Caco-2 (cell line): ENCODE measurements at regions not wholly inside any gene's neighbourhood (a gene's known extent, or its start where the extent isn't known, plus 50 kb on each side); places are given as distances from the start of the nearest gene placed in this dataset.

Experiments
- BruUV-seq: library from RNA; stranded (reverse); fragments of 400-500 nt; replicated peaks from 2 replicates; lab custom pipeline; 2021; lab: Mats Ljungman, UMichigan
- CTCF ChIA-PET: fragments of 300-600 bp; sonication (Branson Sonifier 250); formaldehyde crosslinking; loops from one replicate; lab custom pipeline; 2022; ENCODE audit warnings: antibody characterized with exemption; lab: Charles Lee
- POLR2A ChIA-PET: fragments of 300-600 bp; sonication (Branson Sonifier 250); formaldehyde crosslinking; loops from one replicate; lab custom pipeline; 2022; ENCODE audit warnings: antibody characterized with exemption; lab: Charles Lee
- DNase-seq, 2 experiments: peaks; one replicate each; pipeline versions ENCODE4 v3.0.0 to v3.0.0-alpha.2; 2020 to 2022
- H3K27me3 ChIP-seq: replicated peaks from 2 replicates; pipeline ENCODE4 v1.6.0; 2011; ENCODE audit warnings: low read length; ENCODE audit not compliant: control insufficient read depth, insufficient read depth
- H3K36me3 ChIP-seq: 2 replicates; pipeline ENCODE4 v1.5.1; 2011; ENCODE audit warnings: low read length; ENCODE audit not compliant: control insufficient read depth, insufficient read depth
- H3K4me1 ChIP-seq: fragments of 250-450 bp; sonication (Bioruptor Pico); 2 replicates; pipeline ENCODE4 v1.5.1; 2020; ENCODE audit warnings: mild to moderate bottlenecking
- H3K4me3 ChIP-seq: 2 replicates; pipeline ENCODE4 v1.5.1; 2011; ENCODE audit warnings: low read depth, mild to moderate bottlenecking, control low read depth, low read length
- H3K9me3 ChIP-seq: fragments of 250-450 bp; sonication (Bioruptor Pico); 2 replicates; pipeline ENCODE4 v1.5.1; 2020; ENCODE audit warnings: mild to moderate bottlenecking, moderate library complexity
- H3K27ac Mint-ChIP-seq: one replicate; pipeline ENCODE4 v1.8.0; 2022; ENCODE audit warnings: mixed read lengths; ENCODE audit not compliant: unreplicated experiment
- H3K27me3 Mint-ChIP-seq: one replicate; pipeline ENCODE4 v1.8.0; 2022; ENCODE audit warnings: mixed read lengths; ENCODE audit not compliant: insufficient read depth, unreplicated experiment
- H3K36me3 Mint-ChIP-seq: one replicate; pipeline ENCODE4 v1.8.0; 2022; ENCODE audit warnings: mild to moderate bottlenecking, mixed read lengths; ENCODE audit not compliant: insufficient read depth, unreplicated experiment
- H3K4me1 Mint-ChIP-seq: one replicate; pipeline ENCODE4 v1.8.0; 2022; ENCODE audit warnings: low read depth, mixed read lengths; ENCODE audit not compliant: unreplicated experiment
- H3K4me3 Mint-ChIP-seq: one replicate; pipeline ENCODE4 v1.8.0; 2022; ENCODE audit warnings: mild to moderate bottlenecking, moderate library complexity, mixed read lengths; ENCODE audit not compliant: unreplicated experiment
- H3K9me3 Mint-ChIP-seq: one replicate; pipeline ENCODE4 v1.8.0; 2022; ENCODE audit warnings: mixed read lengths; ENCODE audit not compliant: unreplicated experiment
- intact Hi-C: fragments of 100-400 bp; cut with micrococcal nuclease; formaldehyde crosslinking; loops from one replicate; pipeline ENCODE4 v1.10.0; 2022; ENCODE audit not compliant: unreplicated experiment
- TF ChIP-seq, protein P1 (sequence below), 2 experiments: fragments of 200-600 bp in 1 of 2; IDR thresholded peaks; 1 replicate in 1 of 2; 2 replicates in 1 of 2; pipeline versions ENCODE4 v1.5.1 to v1.8.0; 2011 to 2022; ENCODE audit warnings: antibody characterized with exemption in 1 of 2, control low read depth in 1 of 2, inconsistent platforms in 1 of 2, low read depth in 1 of 2, low read length in 1 of 2, mild to moderate bottlenecking in 1 of 2, moderate library complexity in 1 of 2; ENCODE audit not compliant: insufficient read depth in 1 of 2, severe bottlenecking in 1 of 2, unreplicated experiment in 1 of 2

DNA sequence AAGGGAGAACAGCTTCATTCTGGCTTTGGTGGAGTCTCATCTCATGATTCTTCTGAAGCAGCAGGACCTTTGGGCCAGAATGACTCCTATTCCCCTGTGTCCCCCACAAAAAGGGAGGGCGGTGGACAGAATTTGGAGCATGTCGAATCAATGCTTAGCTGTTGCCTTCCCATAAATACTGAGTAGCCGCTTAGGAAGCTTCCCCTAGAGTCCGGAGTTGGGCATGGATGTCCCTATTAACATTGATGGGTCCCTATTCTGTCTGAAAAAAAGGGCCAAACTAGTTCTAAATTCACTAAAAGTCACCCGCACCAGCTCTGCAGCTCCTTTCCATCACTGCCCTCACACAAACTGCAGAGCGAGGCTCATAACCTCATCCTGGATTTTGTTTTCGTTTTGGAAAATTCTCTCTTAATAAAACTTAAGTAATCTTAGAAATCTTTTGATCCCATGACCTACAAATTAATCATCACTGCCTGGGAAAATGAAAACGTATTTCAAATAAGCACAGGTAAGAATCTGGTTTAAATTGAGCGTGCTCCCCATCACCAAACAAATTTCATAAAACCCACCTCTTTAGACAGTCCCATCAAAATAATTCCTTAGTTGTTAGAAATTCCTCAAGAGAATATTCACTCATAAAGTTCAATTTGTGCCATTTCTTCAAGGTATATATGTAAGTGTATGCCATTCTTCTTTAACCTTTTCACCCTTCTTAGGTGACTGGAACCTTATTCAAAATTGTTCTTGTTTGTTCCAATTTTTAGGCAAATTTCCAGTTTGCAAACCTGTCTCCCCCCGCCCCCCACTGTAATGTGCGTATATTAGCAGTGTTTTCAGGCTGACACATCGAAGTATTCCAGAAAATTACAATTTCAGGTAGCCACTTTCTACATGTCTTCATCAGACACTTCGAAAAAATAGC, 53.3 kb upstream of the NKAP start:
- CTCF ChIA-PET: no interaction called here
- H3K9me3 ChIP-seq: no peaks in the 10 kb centered on the region
- TF ChIP-seq, protein P1, sequence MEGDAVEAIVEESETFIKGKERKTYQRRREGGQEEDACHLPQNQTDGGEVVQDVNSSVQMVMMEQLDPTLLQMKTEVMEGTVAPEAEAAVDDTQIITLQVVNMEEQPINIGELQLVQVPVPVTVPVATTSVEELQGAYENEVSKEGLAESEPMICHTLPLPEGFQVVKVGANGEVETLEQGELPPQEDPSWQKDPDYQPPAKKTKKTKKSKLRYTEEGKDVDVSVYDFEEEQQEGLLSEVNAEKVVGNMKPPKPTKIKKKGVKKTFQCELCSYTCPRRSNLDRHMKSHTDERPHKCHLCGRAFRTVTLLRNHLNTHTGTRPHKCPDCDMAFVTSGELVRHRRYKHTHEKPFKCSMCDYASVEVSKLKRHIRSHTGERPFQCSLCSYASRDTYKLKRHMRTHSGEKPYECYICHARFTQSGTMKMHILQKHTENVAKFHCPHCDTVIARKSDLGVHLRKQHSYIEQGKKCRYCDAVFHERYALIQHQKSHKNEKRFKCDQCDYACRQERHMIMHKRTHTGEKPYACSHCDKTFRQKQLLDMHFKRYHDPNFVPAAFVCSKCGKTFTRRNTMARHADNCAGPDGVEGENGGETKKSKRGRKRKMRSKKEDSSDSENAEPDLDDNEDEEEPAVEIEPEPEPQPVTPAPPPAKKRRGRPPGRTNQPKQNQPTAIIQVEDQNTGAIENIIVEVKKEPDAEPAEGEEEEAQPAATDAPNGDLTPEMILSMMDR (IDR thresholded peaks at IDR 0.05; ENCODE audit: insufficient read depth in 1 of 2, low read depth in 1 of 2, low read length in 1 of 2, severe bottlenecking in 1 of 2, unreplicated experiment in 1 of 2): no peak
- BruUV-seq: no TSS peak
- no peak overlapping the region for H3K4me3 ChIP-seq
- intact Hi-C loops: no loop called here
- H3K9me3 Mint-ChIP-seq: no peaks in the 10 kb centered on the region
- no peaks in the 10 kb centered on the region for H3K4me1 ChIP-seq
- no peaks in the 10 kb centered on the region for H3K27me3 Mint-ChIP-seq
- no peak overlapping the region for H3K4me3 Mint-ChIP-seq
- H3K27ac Mint-ChIP-seq: no peak overlapping the region
- POLR2A ChIA-PET: no interaction called here
- DNase-seq: no peak
- no peaks in the 10 kb centered on the region for H3K4me1 Mint-ChIP-seq
- H3K27me3 ChIP-seq: no peaks in the 10 kb centered on the region
- H3K36me3 ChIP-seq: no peaks in the 10 kb centered on the region
- H3K36me3 Mint-ChIP-seq: no peaks in the 10 kb centered on the region

DNA sequence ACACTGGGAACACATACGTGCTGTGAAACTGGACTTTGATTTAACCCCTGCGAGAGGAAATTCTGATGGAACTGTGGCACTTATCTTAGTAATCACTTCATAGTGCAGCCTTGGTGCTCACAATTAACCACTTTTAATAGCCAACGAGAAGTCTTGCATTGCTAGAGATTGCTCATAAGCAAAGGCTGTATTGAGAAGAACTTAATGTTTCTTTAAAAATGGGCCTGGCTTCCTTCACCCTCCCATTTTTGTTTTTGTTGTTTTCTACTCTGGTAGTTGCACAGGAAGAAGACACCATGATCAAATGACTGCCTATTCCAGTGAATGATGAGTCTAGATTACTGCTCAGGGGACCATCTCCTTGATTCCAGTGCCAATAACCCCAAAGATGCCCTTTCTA, 52.5 kb upstream of the NKAP start:
- no peak overlapping the region for H3K27ac Mint-ChIP-seq
- no TSS peak for BruUV-seq
- Histone ChIP-seq H3K27me3 (no peaks in the 10 kb centered on the region), H3K9me3 (no peaks in the 10 kb centered on the region), H3K4me1 (no peaks in the 10 kb centered on the region), H3K4me3 (no peak overlapping the region), H3K36me3 (no peaks in the 10 kb centered on the region)
- intact Hi-C loops: no loop called here
- POLR2A ChIA-PET: no interaction called here
- no peak overlapping the region for H3K4me3 Mint-ChIP-seq
- H3K4me1 Mint-ChIP-seq: no peaks in the 10 kb centered on the region
- H3K9me3 Mint-ChIP-seq: no peaks in the 10 kb centered on the region
- no peak for DNase-seq
- no peaks in the 10 kb centered on the region for H3K36me3 Mint-ChIP-seq
- H3K27me3 Mint-ChIP-seq: no peaks in the 10 kb centered on the region
- TF ChIP-seq, protein P1 (IDR thresholded peaks at IDR 0.05; ENCODE audit: insufficient read depth in 1 of 2, low read depth in 1 of 2, low read length in 1 of 2, severe bottlenecking in 1 of 2, unreplicated experiment in 1 of 2): no peak
- CTCF ChIA-PET: no interaction called here
